Fibroblast of mammary gland (primary cell): ENCODE measurements at regions not wholly inside any gene's neighbourhood (a gene's known extent, or its start where the extent isn't known, plus 50 kb on each side); places are given as distances from the start of the nearest gene placed in this dataset.

Source experiments
- DNase-seq: peaks from one replicate; pipeline ENCODE4 v3.0.0-alpha.2; 2010; ENCODE audit warnings: low read depth
- H3K4me3 ChIP-seq: 2 replicates; pipeline ENCODE4 v1.5.1; 2011; ENCODE audit warnings: low read depth, mild to moderate bottlenecking, low read length, moderate library complexity; ENCODE audit not compliant: control insufficient read depth
- TF ChIP-seq, protein P1 (sequence below): conservative IDR thresholded peaks from 2 replicates; pipeline ENCODE4 v1.5.1; 2011; ENCODE audit warnings: low read depth, low read length, inconsistent platforms; ENCODE audit not compliant: control insufficient read depth, insufficient read depth

DNA sequence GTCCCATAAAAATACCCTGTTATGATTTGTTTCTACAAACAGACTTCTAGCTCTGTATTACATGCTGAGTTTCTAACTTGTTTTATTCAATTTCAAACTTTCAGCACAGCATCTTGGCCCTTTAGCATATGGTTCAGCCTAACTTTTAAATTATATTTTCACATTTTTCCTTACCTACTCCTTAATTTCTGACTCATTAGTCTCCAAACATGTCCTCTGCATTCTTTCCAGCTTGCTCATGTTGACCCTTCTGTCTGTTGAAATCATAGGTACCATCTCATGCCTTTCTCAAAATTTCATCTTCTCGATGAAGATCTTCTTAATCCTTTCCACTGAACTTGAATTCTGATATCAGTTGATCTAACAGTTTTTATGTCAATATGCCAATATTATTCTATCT lies 200.9 kb upstream of the RIOK2 start:
- TF ChIP-seq, protein P1, sequence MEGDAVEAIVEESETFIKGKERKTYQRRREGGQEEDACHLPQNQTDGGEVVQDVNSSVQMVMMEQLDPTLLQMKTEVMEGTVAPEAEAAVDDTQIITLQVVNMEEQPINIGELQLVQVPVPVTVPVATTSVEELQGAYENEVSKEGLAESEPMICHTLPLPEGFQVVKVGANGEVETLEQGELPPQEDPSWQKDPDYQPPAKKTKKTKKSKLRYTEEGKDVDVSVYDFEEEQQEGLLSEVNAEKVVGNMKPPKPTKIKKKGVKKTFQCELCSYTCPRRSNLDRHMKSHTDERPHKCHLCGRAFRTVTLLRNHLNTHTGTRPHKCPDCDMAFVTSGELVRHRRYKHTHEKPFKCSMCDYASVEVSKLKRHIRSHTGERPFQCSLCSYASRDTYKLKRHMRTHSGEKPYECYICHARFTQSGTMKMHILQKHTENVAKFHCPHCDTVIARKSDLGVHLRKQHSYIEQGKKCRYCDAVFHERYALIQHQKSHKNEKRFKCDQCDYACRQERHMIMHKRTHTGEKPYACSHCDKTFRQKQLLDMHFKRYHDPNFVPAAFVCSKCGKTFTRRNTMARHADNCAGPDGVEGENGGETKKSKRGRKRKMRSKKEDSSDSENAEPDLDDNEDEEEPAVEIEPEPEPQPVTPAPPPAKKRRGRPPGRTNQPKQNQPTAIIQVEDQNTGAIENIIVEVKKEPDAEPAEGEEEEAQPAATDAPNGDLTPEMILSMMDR = no peak
- peak; percentile 52 for DNase-seq
- H3K4me3 ChIP-seq = no peak overlapping the region

DNA sequence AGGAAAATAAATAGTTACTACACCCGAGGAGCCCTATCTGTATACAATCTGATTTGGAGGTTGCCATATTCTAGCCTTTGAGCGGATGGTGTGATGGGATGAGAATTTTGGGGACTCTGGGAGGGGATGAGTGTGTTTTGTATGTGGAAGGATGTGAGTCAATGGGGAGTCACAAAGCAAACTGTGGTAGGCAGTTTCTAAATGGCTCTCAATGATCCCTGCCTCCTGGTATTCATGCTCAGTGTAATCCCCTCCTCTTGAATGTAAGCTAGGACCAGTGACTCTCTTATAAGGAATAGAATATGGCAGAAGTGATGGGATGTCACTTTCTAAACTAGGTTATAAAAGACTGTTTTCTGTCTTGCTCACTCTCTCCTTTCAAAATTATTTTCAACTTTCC lies 205.7 kb upstream of the RIOK2 start:
- TF ChIP-seq, protein P1 = no peak
- peak; percentile 57 for DNase-seq
- no peak overlapping the region for H3K4me3 ChIP-seq

DNA sequence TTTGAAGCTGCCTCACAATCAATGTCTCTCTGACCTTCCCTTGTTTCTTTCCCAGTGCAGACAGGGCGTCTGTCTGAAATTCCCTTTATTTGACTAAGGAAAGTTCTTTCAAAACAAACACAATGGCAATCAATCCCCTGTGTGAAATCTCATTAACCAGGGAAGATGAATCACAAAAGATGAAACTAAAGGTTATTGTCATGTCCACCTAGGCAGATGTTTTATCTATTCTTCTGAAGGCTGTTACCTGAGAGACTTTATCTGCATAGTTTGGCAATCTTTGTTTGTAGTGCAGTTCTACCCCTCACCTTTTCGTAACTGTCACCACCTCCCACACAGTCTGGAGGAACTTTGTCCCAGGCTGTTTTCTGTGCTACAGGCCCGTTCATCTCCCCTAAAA lies 217.5 kb upstream of the RIOK2 start:
- H3K4me3 ChIP-seq = no peak overlapping the region
- TF ChIP-seq, protein P1 = no peak
- no peak for DNase-seq

DNA sequence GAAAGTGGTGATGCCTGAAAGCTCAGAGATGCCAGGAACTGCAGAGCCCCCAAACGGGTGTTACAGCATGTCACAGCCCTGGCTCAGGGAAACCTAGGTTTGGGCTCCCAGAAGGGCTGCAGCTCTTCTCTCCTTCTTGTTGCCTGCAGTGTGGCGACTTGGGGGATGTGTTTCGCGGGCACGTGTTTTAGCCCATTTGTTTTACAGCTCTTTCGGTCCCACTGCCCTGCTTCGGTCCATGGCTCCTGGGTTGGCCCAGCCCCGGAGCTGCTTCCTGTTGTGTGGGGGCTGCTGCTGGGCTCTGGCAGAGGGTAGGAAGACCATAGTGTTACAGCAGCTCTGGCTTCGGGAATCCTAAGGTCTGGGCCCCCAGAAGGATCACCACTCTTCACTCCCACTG lies 222.9 kb upstream of the RIOK2 start:
- DNase-seq = no peak
- no peak overlapping the region for H3K4me3 ChIP-seq
- TF ChIP-seq, protein P1 = no peak

DNA sequence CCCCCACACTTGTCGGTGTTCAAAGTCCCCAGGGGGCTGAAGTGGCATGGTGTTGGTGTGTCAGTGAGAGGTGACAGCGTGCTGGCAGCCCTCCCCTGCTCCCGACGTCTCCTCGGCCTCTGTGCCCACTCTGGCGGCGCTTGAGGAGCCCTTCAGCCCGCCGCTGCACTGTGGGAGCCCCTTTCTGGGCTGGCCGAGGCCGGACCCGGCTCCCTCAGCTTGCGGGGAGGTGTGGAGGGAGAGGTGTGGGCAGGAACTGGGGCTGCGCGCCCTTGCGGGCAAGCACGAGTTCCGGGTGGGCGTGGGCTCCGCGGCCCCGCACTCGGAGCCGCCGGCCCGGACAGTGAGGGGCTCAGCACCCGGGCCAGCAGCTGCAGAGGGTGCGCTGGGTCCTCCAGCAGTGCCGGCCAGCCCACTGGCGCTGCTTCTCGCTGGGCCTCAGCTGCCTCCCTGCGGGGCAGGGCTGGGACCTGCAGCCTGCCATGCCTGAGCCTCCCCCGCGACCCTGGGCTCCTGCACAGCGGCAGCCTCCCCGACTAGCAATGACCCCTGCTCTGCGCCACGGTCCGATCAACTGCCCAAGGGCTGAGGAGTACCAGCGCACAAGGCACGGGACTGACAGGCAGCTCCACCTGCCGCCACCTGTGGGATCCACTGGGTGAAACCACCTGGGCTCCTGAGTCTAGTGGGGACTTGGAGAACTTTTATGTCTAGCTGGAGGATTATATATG lies 224.1 kb upstream of the RIOK2 start:
- no peak overlapping the region for H3K4me3 ChIP-seq
- TF ChIP-seq, protein P1 = no peak
- DNase-seq = no peak

DNA sequence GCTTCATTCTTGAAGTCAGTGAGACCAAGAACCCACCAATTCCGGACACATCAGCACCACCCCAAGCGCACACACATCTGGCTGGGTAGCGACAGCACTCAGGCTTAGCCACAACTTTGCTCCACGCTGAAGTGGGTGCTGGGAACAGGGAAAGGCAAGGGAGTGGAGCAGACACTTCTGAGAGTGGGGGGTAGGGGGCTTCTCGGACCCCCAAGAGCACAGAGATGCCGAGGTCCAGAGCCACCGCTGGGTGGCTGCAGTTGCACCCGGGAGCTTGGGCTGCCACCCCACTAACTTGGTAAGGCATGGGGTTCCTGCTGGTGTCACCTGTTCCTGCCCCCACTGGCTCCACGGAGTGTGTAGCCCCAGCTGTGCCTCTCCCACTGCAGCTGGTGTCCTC lies 225.3 kb upstream of the RIOK2 start:
- TF ChIP-seq, protein P1 = no peak
- DNase-seq = no peak
- H3K4me3 ChIP-seq = no peak overlapping the region
